ENCODE measurements at regions not wholly inside any gene's neighbourhood (a gene's known extent, or its start where the extent isn't known, plus 50 kb on each side); places are given as distances from the start of the nearest gene placed in this dataset.

DNA sequence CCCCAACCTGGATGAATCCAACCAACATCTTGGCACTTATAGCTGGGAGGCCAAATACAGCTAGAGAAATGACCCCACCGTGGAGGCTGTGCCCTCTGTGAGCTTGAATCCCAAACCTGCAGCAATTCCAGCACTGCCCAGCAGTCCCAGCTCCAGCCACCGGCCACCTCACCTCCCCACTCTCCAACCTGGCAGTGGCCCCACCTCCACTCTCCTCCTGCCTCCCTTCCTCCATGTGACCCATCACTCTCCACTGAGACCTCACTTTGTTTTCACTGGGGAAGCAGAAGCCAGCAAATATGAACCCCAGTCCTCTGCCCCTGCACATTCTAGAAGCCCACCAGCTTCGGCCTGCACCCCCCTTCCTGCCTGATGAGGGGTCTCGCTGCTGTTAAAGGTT lies 79.7 kb upstream of the LINGO1 start:
- no peak for DNase-seq
- H3K4me1 ChIP-seq (ENCODE audit: control insufficient read depth, insufficient read depth, low read length): no peaks in the 10 kb centered on the region
- no peak overlapping the region for H3K27ac ChIP-seq (ENCODE audit: low read length)
- no peaks in the 10 kb centered on the region for H3K36me3 ChIP-seq (ENCODE audit: control insufficient read depth, insufficient read depth, low read length)
- no peaks in the 10 kb centered on the region for H3K9me3 ChIP-seq (replicated peaks; ENCODE audit: control insufficient read depth, low read depth, low read length)
- peaks cover 2% of the 10 kb centered on the region for H3K27me3 ChIP-seq (ENCODE audit: control insufficient read depth, insufficient read depth, low read length)
- H3K4me3 ChIP-seq (ENCODE audit: low read length): no peak overlapping the region
- WGBS (ENCODE audit: insufficient coverage): 46% methylated on average over 3 of the region's 4 CpGs

DNA sequence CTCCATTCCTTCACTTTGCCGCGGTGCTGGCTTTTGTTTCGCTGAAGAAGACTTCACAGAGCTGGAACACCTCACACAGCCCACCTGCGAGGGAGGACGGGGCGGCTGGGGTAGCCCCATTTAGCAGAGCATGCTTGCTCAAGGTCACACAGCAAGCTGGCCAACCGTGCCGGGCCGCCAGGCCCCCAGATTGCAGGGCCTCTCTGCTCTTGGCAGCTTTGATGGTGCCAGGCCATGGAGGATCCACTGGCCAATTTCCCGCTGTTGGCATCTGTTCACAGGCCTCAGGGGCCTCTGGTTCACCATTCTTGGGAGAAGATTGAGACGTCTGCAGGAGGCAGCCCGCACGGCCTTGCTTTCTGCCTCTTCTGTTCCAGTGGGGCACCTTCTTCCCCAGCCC lies 77.9 kb upstream of the LINGO1 start:
- H3K4me3 ChIP-seq (ENCODE audit: low read length): no peak overlapping the region
- H3K27me3 ChIP-seq (ENCODE audit: control insufficient read depth, insufficient read depth, low read length): peaks cover 2% of the 10 kb centered on the region
- H3K4me1 ChIP-seq (ENCODE audit: control insufficient read depth, insufficient read depth, low read length): no peaks in the 10 kb centered on the region
- no peak overlapping the region for H3K27ac ChIP-seq (ENCODE audit: low read length)
- 74% methylated on average over 13 of the region's 13 CpGs for WGBS (ENCODE audit: insufficient coverage)
- no peak for DNase-seq
- H3K36me3 ChIP-seq (ENCODE audit: control insufficient read depth, insufficient read depth, low read length): no peaks in the 10 kb centered on the region
- H3K9me3 ChIP-seq (replicated peaks; ENCODE audit: control insufficient read depth, low read depth, low read length): no peaks in the 10 kb centered on the region

DNA sequence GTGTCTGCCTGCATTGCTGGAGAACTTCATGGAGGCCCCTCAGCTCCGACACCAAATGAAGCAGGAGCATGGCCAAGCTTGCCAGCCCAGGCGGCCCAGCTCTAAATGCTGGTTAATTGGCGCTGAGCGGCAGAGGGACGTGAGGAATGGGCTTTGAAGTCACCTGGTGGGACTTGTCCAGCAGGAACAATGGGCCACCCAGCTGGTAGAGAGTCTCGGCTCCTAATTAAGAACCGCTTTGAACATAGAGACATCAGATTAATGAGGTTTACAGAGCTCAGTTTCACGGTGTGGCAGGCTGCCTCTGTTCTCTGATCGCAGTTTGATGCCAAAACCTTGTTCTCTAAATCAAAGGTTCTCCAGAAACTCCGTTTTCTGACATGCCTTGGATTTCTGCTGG lies 77.5 kb upstream of the LINGO1 start:
- no peak overlapping the region for H3K27ac ChIP-seq (ENCODE audit: low read length)
- DNase-seq: no peak
- no peaks in the 10 kb centered on the region for H3K4me1 ChIP-seq (ENCODE audit: control insufficient read depth, insufficient read depth, low read length)
- no peaks in the 10 kb centered on the region for H3K36me3 ChIP-seq (ENCODE audit: control insufficient read depth, insufficient read depth, low read length)
- WGBS (ENCODE audit: insufficient coverage): 51% methylated on average over 10 of the region's 10 CpGs
- H3K27me3 ChIP-seq (ENCODE audit: control insufficient read depth, insufficient read depth, low read length): peaks cover 2% of the 10 kb centered on the region
- H3K9me3 ChIP-seq (replicated peaks; ENCODE audit: control insufficient read depth, low read depth, low read length): no peaks in the 10 kb centered on the region
- no peak overlapping the region for H3K4me3 ChIP-seq (ENCODE audit: low read length)

DNA sequence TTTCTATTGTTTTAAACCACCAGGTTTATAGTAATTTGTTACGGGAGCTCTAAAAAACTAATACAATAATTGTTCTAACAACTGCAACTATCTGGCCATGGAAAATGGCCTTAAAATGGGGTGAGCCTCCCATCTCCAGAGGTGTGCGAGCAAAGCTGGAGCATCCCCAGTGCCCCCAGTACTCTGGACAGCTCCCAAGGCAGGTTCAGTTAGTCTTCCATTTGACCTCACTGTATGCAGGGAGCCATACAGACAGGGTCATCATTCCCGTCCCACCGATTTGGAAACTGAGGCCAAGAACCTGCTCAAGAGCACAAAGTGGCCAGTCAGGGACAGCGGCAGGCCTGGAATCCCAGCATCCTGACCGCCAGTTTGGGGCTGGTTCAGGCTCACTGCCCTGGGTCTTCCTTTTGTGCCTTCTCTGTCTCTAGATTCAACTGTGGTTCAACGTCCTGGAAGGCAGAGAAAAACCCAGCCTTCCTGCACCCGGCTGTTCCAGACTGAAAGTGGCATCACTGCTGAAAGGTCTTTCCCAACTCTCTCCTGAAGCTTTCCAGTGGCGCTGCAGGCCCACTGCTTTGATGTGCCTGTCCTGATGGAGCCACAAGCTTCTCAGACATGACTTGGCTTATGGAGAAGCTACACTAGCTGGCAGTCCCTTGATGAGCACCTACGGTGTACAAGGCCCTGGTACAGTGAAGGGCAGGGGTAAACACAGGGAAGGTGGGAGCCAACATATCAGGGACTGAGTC lies 76.6 kb upstream of the LINGO1 start:
- Histone ChIP-seq H3K27ac (ENCODE audit: low read length) (no peak overlapping the region), H3K36me3 (ENCODE audit: control insufficient read depth, insufficient read depth, low read length) (no peaks in the 10 kb centered on the region), H3K4me1 (ENCODE audit: control insufficient read depth, insufficient read depth, low read length) (no peaks in the 10 kb centered on the region), H3K9me3 (replicated peaks; ENCODE audit: control insufficient read depth, low read depth, low read length) (no peaks in the 10 kb centered on the region), H3K4me3 (ENCODE audit: low read length) (no peak overlapping the region), H3K27me3 (ENCODE audit: control insufficient read depth, insufficient read depth, low read length) (peaks cover 2% of the 10 kb centered on the region)
- no peak for DNase-seq
- WGBS (ENCODE audit: insufficient coverage): 75% methylated on average over 9 of the region's 10 CpGs

DNA sequence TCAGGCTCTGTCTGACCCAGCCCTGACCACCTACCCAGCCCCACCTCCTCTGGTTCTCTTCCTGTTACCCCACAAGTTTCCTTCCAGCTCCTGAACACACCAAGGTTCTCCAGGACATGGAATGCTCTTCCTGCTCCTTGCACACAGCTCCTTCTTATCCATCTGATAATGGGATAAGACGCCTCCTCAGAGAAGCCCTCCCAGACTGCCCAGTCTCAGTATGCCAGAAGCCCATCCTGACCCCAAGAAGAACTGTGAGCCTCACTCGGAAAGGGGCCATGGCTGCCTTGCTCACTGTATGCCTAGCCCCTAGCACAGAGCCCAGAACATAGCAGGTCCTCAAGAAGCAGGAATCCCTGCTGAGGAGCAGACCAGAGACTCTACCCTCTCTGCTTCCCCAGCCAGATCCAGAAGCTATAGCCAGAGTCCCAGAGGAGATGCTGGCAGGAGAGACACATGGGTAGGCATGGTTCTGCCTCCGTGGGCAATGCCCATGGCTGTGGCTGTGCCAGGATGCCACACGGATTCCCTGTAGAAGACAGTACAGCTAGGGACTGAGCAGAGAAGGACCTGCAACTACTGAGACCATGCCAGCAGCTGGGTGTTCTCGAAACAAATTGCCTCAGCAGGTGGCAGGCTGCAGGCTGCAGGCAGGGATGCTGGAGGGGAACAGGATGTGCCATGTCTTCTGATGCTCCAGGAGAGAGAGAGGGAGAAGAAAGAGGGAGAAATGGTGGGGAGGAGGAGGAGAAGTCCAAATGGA lies 74.0 kb upstream of the LINGO1 start:
- H3K4me3 ChIP-seq (ENCODE audit: low read length): no peak overlapping the region
- H3K36me3 ChIP-seq (ENCODE audit: control insufficient read depth, insufficient read depth, low read length): no peaks in the 10 kb centered on the region
- peaks cover 2% of the 10 kb centered on the region for H3K27me3 ChIP-seq (ENCODE audit: control insufficient read depth, insufficient read depth, low read length)
- H3K27ac ChIP-seq (ENCODE audit: low read length): no peak overlapping the region
- no peak for DNase-seq
- H3K9me3 ChIP-seq (replicated peaks; ENCODE audit: control insufficient read depth, low read depth, low read length): no peaks in the 10 kb centered on the region
- 75% methylated on average over 5 of the region's 5 CpGs for WGBS (ENCODE audit: insufficient coverage)
- H3K4me1 ChIP-seq (ENCODE audit: control insufficient read depth, insufficient read depth, low read length): no peaks in the 10 kb centered on the region

DNA sequence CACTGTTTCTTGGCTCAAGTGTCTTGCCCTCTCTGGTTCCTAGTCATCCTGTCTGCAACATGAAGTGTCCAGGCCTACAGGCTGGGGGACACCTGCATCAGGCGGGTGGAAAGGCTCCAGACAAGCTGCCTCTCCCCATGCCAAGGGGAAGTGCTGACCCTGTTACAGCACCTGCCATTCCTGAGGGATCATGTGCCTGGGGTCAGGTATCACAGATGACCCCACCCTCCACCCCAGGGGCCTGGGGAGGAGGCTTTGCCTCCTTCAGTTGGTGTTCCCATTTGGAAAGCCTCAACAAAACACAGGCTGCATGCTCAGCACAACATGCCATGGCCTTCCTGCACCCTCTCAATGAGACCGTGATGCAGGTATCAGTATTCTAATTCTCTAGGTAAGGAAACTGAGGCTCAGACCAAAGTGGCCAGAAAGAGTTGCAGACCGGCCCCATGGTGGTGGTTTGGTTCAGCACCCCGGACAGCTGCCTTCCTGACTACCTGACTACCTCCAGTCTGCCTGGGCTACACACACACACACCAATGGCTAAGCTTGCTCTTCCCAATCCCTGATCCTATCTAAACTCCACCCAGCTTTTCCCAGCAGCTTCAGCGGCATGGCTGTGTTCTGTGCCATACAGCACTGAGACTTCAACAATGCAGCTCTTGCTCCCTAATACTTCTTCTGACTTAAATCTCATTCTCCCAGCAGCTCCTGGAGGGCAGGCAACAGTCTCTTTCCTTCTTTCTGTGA lies 69.7 kb upstream of the LINGO1 start:
- H3K9me3 ChIP-seq (replicated peaks; ENCODE audit: control insufficient read depth, low read depth, low read length): no peaks in the 10 kb centered on the region
- peak; percentile 40 for DNase-seq
- whole genome bisulfite sequencing (ENCODE audit: insufficient coverage): 0% methylated on average over 2 of the region's 5 CpGs
- H3K36me3 ChIP-seq (ENCODE audit: control insufficient read depth, insufficient read depth, low read length): no peaks in the 10 kb centered on the region
- no peak overlapping the region for H3K4me3 ChIP-seq (ENCODE audit: low read length)
- no peaks in the 10 kb centered on the region for H3K4me1 ChIP-seq (ENCODE audit: control insufficient read depth, insufficient read depth, low read length)
- H3K27ac ChIP-seq (ENCODE audit: low read length): no peak overlapping the region
- peaks cover 9% of the 10 kb centered on the region for H3K27me3 ChIP-seq (ENCODE audit: control insufficient read depth, insufficient read depth, low read length)

DNA sequence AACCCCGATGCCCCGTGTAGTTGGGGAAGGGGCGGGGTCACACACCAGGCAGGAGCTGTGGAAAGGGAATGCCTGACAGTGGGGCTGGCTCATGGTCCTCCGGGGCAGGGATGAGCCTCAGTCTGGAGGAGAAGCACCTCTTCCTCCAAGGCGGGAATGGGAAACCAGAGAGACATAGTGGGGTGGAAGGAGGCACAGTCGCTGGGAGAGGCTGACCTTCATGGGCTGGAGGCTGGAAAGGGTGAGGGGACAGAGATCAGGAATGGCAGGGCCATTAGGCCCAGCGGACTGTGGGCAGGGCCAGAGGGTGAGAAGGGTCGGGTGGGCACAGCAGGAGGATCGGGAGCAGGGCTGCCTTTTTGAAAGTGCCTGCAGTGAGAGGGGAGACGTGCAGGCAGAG lies 65.8 kb upstream of the LINGO1 start:
- DNase-seq: no peak
- Histone ChIP-seq H3K4me3 (ENCODE audit: low read length) (no peak overlapping the region), H3K9me3 (replicated peaks; ENCODE audit: control insufficient read depth, low read depth, low read length) (no peaks in the 10 kb centered on the region), H3K27ac (ENCODE audit: low read length) (no peak overlapping the region), H3K27me3 (ENCODE audit: control insufficient read depth, insufficient read depth, low read length) (peaks cover 14% of the 10 kb centered on the region), H3K36me3 (ENCODE audit: control insufficient read depth, insufficient read depth, low read length) (no peaks in the 10 kb centered on the region), H3K4me1 (ENCODE audit: control insufficient read depth, insufficient read depth, low read length) (peaks cover 16% of the 10 kb centered on the region)
- 54% methylated on average over 10 of the region's 10 CpGs for WGBS (ENCODE audit: insufficient coverage)

DNA sequence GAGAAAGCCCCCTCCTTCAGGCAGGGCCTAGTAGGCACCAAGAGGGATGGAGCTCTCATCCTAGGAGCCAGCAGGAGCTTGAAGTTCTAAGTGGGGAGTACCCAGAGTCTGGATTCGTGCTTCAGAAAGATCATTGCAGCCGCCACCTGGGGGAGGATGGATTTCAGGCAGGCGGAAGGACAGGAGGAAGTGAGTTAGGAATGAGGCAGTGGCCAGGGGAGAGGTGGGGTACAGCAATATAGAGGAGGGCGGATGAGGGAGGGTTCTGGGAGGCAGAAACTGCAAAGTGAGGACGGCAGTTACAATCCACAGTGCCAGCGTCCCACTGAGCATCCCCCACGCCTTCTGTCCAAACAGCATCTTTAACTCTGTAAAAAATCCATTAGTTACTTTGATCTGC lies 65.2 kb upstream of the LINGO1 start:
- Histone ChIP-seq H3K4me1 (ENCODE audit: control insufficient read depth, insufficient read depth, low read length) (peaks cover 16% of the 10 kb centered on the region), H3K27me3 (ENCODE audit: control insufficient read depth, insufficient read depth, low read length) (peaks cover 14% of the 10 kb centered on the region), H3K9me3 (replicated peaks; ENCODE audit: control insufficient read depth, low read depth, low read length) (no peaks in the 10 kb centered on the region), H3K27ac (ENCODE audit: low read length) (no peak overlapping the region), H3K36me3 (ENCODE audit: control insufficient read depth, insufficient read depth, low read length) (no peaks in the 10 kb centered on the region), H3K4me3 (ENCODE audit: low read length) (no peak overlapping the region)
- WGBS (ENCODE audit: insufficient coverage): 26% methylated on average over 4 of the region's 7 CpGs
- DNase-seq: no peak

DNA sequence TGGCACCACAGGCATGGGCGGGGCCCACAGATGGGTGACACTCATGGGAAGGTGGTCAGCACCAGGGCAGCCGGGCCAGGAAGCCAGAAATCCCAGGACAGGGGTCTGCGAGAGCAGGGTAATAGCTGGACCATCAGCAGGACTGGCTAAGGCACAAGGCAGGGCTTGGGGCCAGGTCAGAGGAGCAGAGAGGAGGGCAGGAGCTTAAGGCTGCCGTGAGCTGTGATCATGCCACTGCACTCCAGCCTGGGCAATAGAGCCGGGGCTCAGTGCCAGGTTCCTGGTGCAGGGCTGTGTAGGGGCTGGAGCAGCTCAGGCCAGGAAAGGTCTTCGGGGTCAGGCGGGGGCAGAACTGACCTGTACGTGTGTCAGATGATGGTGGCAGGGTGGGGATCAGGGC lies 64.2 kb upstream of the LINGO1 start:
- Histone ChIP-seq H3K9me3 (replicated peaks; ENCODE audit: control insufficient read depth, low read depth, low read length) (no peaks in the 10 kb centered on the region), H3K27me3 (ENCODE audit: control insufficient read depth, insufficient read depth, low read length) (peaks cover 14% of the 10 kb centered on the region), H3K27ac (ENCODE audit: low read length) (no peak overlapping the region), H3K4me1 (ENCODE audit: control insufficient read depth, insufficient read depth, low read length) (peaks cover 16% of the 10 kb centered on the region), H3K36me3 (ENCODE audit: control insufficient read depth, insufficient read depth, low read length) (no peaks in the 10 kb centered on the region), H3K4me3 (ENCODE audit: low read length) (no peak overlapping the region)
- no peak for DNase-seq
- 76% methylated on average over 7 of the region's 8 CpGs for WGBS (ENCODE audit: insufficient coverage)

DNA sequence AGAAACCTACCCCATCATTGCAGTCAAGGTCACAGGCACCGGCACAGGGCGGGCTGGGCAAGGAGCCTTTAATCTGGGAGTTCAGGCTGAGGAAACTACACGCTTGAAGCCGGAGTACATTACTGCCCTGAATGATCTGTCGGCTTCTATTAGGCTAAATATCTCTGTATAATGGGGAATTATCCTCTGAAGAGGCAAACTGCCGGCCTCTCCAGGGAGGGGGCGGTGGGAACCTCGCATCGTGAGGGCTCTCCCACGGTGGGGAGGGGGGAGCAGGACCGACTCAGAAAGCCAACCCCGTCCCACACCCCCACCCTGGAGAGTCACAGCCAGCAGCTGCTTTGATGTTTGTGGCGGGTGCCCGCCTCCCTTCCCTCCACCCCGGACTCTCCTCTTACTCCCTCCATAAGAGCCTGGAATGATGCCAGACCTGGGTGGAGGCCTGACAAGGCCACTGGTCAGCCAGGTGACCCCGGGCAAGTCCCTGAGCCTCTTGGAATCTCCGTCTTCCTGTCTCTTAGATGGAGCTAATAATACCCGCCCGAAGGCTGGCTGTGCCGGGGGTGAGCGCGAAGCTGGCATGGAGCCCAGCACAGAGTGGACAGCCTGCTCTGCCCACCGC lies 63.4 kb upstream of the LINGO1 start:
- WGBS (ENCODE audit: insufficient coverage): 36% methylated on average over 15 of the region's 23 CpGs
- no peaks in the 10 kb centered on the region for H3K9me3 ChIP-seq (replicated peaks; ENCODE audit: control insufficient read depth, low read depth, low read length)
- H3K4me1 ChIP-seq (ENCODE audit: control insufficient read depth, insufficient read depth, low read length): peaks cover 16% of the 10 kb centered on the region
- DNase-seq: peak; percentile 50
- no peak overlapping the region for H3K4me3 ChIP-seq (ENCODE audit: low read length)
- no peaks in the 10 kb centered on the region for H3K36me3 ChIP-seq (ENCODE audit: control insufficient read depth, insufficient read depth, low read length)
- H3K27me3 ChIP-seq (ENCODE audit: control insufficient read depth, insufficient read depth, low read length): peaks cover 14% of the 10 kb centered on the region
- no peak overlapping the region for H3K27ac ChIP-seq (ENCODE audit: low read length)
